ENCODE measurements at regions not wholly inside any gene's neighbourhood (a gene's known extent, or its start where the extent isn't known, plus 50 kb on each side); places are given as distances from the start of the nearest gene placed in this dataset.

DNA sequence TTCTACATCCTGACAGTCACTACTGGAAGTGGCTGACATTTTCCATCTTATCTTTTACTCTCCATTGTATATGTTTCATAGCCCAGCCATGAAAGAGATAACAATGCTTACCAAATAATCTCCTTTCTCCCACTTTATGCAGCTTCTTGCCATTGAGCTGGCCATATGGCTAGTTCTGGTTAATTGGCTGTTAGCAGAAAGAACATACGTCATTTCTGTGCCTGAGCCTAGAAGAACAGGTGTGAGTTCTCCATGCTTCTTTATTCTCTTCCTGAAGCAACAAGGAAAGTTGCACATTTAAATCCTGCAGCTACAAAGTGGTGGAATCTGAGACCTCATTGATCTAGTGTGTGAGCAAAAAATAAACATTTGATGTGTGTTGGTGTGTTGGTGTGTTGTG, 82.0 kb upstream of the FSHR start:
- in situ Hi-C loops (cut with MboI): no loop called here
- DNase-seq: no peak
- no peak overlapping the region for H3K4me2 ChIP-seq (ENCODE audit: unreplicated experiment)

DNA sequence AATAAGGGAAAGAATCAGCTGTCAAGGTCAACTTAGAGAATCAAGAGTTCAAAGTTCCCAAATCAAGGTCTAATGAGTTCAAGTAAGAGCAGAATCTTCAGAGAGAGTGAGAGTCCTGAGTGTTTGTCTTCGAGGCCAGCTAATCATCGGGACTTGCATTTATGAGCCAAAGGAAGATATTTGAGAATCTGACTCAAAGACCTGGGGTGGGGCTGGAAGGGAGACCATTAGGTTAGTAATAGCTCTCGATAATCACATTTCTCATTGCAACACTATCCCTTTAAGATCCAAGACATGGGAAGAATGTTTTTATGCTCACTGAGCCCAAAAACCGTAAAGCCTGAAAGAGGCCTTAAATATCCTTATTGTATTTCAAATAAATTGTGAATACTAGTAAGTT, 72.0 kb upstream of the FSHR start:
- Histone ChIP-seq H3K9me3 (ENCODE audit: low read depth) (no peaks in the 10 kb centered on the region), H3K4me1 (ENCODE audit: insufficient read depth) (no peaks in the 10 kb centered on the region), H3K9me2 (ENCODE audit: insufficient read depth) (no peaks in the 10 kb centered on the region), H3K27ac (no peak overlapping the region), H2AFZ (no peak overlapping the region), H3K79me2 (ENCODE audit: insufficient read depth) (no peaks in the 10 kb centered on the region), H3F3A (ENCODE audit: insufficient read depth) (no peaks in the 10 kb centered on the region), H4K20me1 (ENCODE audit: insufficient read depth) (no peaks in the 10 kb centered on the region), H3K9ac (no peak overlapping the region), H3K4me3 (no peak overlapping the region), H3K27me3 (replicated peaks; ENCODE audit: insufficient read depth) (no peaks in the 10 kb centered on the region), H3K4me2 (ENCODE audit: unreplicated experiment) (no peak overlapping the region), H3K36me3 (ENCODE audit: low read depth) (no peaks in the 10 kb centered on the region)
- in situ Hi-C loops (cut with MboI): no loop called here
- TF ChIP-seq EZH2phosphoT487 (IDR thresholded peaks at IDR 0.05; ENCODE audit: insufficient read depth, low read depth): no peak
- 1 to 3% methylated on average over 4 of the region's 4 CpGs for WGBS, 2 experiments (ENCODE audit: low coverage in 1 of 2, low lambda C conversion rate in 2 of 2, missing lambda C conversion rate in 2 of 2)
- DNase-seq: no peak

More for the DNA sequence above, 82.0 kb upstream of the FSHR start:
- H3K9me3 ChIP-seq (ENCODE audit: low read depth): no peaks in the 10 kb centered on the region
- no peak overlapping the region for H3K27ac ChIP-seq
- H3K9ac ChIP-seq: no peak overlapping the region
- no peaks in the 10 kb centered on the region for H3K9me2 ChIP-seq (ENCODE audit: insufficient read depth)
- no peak overlapping the region for H3K4me3 ChIP-seq
- no peaks in the 10 kb centered on the region for H4K20me1 ChIP-seq (ENCODE audit: insufficient read depth)
- TF ChIP-seq EZH2 (IDR thresholded peaks at IDR 0.05; ENCODE audit: insufficient read depth, poor library complexity, severe bottlenecking) (no peak), EZH2phosphoT487 (IDR thresholded peaks at IDR 0.05; ENCODE audit: insufficient read depth, low read depth) (no peak)
- no peaks in the 10 kb centered on the region for H3K36me3 ChIP-seq (ENCODE audit: low read depth)
- no peaks in the 10 kb centered on the region for H3F3A ChIP-seq (ENCODE audit: insufficient read depth)
- no peaks in the 10 kb centered on the region for H3K79me2 ChIP-seq (ENCODE audit: insufficient read depth)
- no peaks in the 10 kb centered on the region for H3K4me1 ChIP-seq (ENCODE audit: insufficient read depth)
- no peak overlapping the region for H2AFZ ChIP-seq
- no peaks in the 10 kb centered on the region for H3K27me3 ChIP-seq (replicated peaks; ENCODE audit: insufficient read depth)
- WGBS, 2 experiments (ENCODE audit: low coverage in 1 of 2, low lambda C conversion rate in 2 of 2, missing lambda C conversion rate in 2 of 2): 6 to 21% methylated on average over 1 of the region's 1 CpG

DNA sequence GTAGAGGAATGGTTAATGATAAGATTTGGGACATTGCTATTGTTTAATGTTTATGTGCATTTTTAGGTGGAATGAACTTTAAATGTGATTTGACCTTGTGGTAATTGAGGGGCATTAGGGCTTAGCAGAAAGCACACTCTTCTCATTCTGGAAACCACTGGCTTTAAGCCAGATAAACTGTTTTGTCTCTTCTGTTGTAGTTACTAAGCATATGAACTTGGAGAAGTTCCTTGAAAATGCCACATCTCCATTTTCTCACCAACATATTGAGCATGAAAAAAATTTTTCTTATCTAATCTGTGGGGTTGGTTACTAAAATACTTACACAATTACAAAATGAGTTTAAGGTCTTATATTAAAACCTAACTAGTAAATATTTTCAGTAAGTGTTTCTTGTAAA, 70.8 kb upstream of the FSHR start:
- DNase-seq: no peak
- no peaks in the 10 kb centered on the region for H3K79me2 ChIP-seq (ENCODE audit: insufficient read depth)
- H3K9me2 ChIP-seq (ENCODE audit: insufficient read depth): no peaks in the 10 kb centered on the region
- no peak overlapping the region for H3K4me2 ChIP-seq (ENCODE audit: unreplicated experiment)
- H3K27me3 ChIP-seq (replicated peaks; ENCODE audit: insufficient read depth): no peaks in the 10 kb centered on the region
- H3K9ac ChIP-seq: no peak overlapping the region
- no peaks in the 10 kb centered on the region for H4K20me1 ChIP-seq (ENCODE audit: insufficient read depth)
- H3K9me3 ChIP-seq (ENCODE audit: low read depth): no peaks in the 10 kb centered on the region
- no peaks in the 10 kb centered on the region for H3K36me3 ChIP-seq (ENCODE audit: low read depth)
- no peak overlapping the region for H3K4me3 ChIP-seq
- TF ChIP-seq EZH2 (IDR thresholded peaks at IDR 0.05; ENCODE audit: insufficient read depth, poor library complexity, severe bottlenecking): no peak
- TF ChIP-seq EZH2phosphoT487 (IDR thresholded peaks at IDR 0.05; ENCODE audit: insufficient read depth, low read depth): no peak
- H3F3A ChIP-seq (ENCODE audit: insufficient read depth): no peaks in the 10 kb centered on the region
- no peak overlapping the region for H3K27ac ChIP-seq
- H2AFZ ChIP-seq: no peak overlapping the region
- no peaks in the 10 kb centered on the region for H3K4me1 ChIP-seq (ENCODE audit: insufficient read depth)
- in situ Hi-C loops (cut with MboI): no loop called here

DNA sequence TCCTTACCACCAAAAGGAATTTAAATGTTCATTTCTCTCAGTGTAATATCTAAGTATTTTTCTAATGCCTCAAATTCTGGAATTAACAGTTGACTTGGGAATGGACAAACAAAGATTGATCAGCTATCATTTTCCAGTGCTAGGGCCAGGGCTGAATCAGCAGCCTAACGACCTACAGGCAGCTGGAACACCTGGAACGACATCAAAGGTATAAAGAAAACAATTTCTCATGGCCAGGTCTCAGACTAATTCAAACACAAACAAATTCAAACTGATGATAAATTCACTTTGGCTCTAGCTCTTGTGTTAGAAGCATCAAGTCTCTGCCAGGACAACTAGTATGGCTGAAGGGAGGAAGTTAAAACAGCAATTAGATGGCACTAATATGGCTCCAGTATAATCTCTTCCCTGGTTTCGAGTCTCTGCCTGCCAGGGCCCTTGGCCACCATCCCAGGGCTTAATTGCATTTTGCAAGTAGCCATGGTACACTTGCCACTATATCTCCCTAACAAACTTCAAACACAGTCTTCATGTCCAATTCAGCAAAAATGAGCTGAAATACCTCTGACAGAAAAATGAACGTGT, 70.2 kb upstream of the FSHR start:
- no peaks in the 10 kb centered on the region for H4K20me1 ChIP-seq (ENCODE audit: insufficient read depth)
- no peaks in the 10 kb centered on the region for H3K9me2 ChIP-seq (ENCODE audit: insufficient read depth)
- no peaks in the 10 kb centered on the region for H3K27me3 ChIP-seq (replicated peaks; ENCODE audit: insufficient read depth)
- no peaks in the 10 kb centered on the region for H3K4me1 ChIP-seq (ENCODE audit: insufficient read depth)
- in situ Hi-C loops (cut with MboI): no loop called here
- no peak overlapping the region for H2AFZ ChIP-seq
- no peaks in the 10 kb centered on the region for H3F3A ChIP-seq (ENCODE audit: insufficient read depth)
- no peak overlapping the region for H3K9ac ChIP-seq
- no peaks in the 10 kb centered on the region for H3K36me3 ChIP-seq (ENCODE audit: low read depth)
- TF ChIP-seq EZH2 (IDR thresholded peaks at IDR 0.05; ENCODE audit: insufficient read depth, poor library complexity, severe bottlenecking) (no peak), EZH2phosphoT487 (IDR thresholded peaks at IDR 0.05; ENCODE audit: insufficient read depth, low read depth) (no peak)
- H3K4me2 ChIP-seq (ENCODE audit: unreplicated experiment): no peak overlapping the region
- no peak overlapping the region for H3K27ac ChIP-seq
- WGBS, 2 experiments (ENCODE audit: low coverage in 1 of 2, low lambda C conversion rate in 2 of 2, missing lambda C conversion rate in 2 of 2): 1 to 3% methylated on average over 4 of the region's 4 CpGs
- no peaks in the 10 kb centered on the region for H3K9me3 ChIP-seq (ENCODE audit: low read depth)
- no peak for DNase-seq
- H3K4me3 ChIP-seq: no peak overlapping the region
- no peaks in the 10 kb centered on the region for H3K79me2 ChIP-seq (ENCODE audit: insufficient read depth)

DNA sequence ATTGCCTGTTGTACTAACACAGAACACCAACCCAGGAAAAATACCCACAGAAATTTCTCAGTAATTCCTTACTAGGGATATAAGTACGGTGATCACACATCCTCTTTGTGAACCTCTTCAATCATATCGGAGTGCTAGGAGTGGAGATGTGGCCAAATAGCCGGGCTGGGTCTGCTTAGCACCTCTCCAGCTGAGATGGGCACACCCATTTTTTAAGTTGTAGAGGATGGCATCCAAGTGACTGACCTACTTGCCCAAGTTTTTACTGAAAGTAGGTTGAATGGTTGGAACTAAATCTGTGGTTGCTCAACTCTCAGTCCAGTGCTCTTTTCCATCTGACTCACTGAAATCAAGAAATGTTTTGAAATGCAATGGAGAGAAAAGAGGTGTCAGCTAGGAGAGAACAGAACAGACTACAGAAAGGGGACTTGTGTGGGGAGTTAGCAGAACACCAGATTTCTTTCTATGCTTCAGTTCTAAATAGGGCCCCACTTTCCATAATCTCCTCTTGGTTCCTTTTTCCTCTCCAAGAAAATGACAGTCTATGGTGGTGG, 68.7 kb upstream of the FSHR start:
- no peaks in the 10 kb centered on the region for H3F3A ChIP-seq (ENCODE audit: insufficient read depth)
- no peaks in the 10 kb centered on the region for H3K4me1 ChIP-seq (ENCODE audit: insufficient read depth)
- H3K4me3 ChIP-seq: no peak overlapping the region
- H3K79me2 ChIP-seq (ENCODE audit: insufficient read depth): no peaks in the 10 kb centered on the region
- in situ Hi-C loops (cut with MboI): no loop called here
- no peaks in the 10 kb centered on the region for H3K27me3 ChIP-seq (replicated peaks; ENCODE audit: insufficient read depth)
- no peak overlapping the region for H3K4me2 ChIP-seq (ENCODE audit: unreplicated experiment)
- H3K9me2 ChIP-seq (ENCODE audit: insufficient read depth): no peaks in the 10 kb centered on the region
- H3K9me3 ChIP-seq (ENCODE audit: low read depth): no peaks in the 10 kb centered on the region
- no peaks in the 10 kb centered on the region for H4K20me1 ChIP-seq (ENCODE audit: insufficient read depth)
- H3K27ac ChIP-seq: no peak overlapping the region
- DNase-seq: no peak
- H3K36me3 ChIP-seq (ENCODE audit: low read depth): no peaks in the 10 kb centered on the region
- TF ChIP-seq EZH2 (IDR thresholded peaks at IDR 0.05; ENCODE audit: insufficient read depth, poor library complexity, severe bottlenecking) (no peak), EZH2phosphoT487 (IDR thresholded peaks at IDR 0.05; ENCODE audit: insufficient read depth, low read depth) (no peak)
- no peak overlapping the region for H3K9ac ChIP-seq
- 0 to 2% methylated on average over 3 of the region's 3 CpGs for WGBS, 2 experiments (ENCODE audit: low coverage in 1 of 2, low lambda C conversion rate in 2 of 2, missing lambda C conversion rate in 2 of 2)
- H2AFZ ChIP-seq: no peak overlapping the region
